ENCODE measurements at regions not wholly inside any gene's neighbourhood (a gene's known extent, or its start where the extent isn't known, plus 50 kb on each side); places are given as distances from the start of the nearest gene placed in this dataset.

GRCh38 chr7:12882710-12883109, 195.3 kb downstream of the ARL4A start:
- Histone ChIP-seq H3K36me3 (ENCODE audit: control insufficient read depth, low read length) (no peaks in the 10 kb centered on the region), H3K27me3 (ENCODE audit: control insufficient read depth, low read length) (no peaks in the 10 kb centered on the region), H3K4me3 (ENCODE audit: low read length) (no peak overlapping the region), H3K4me1 (ENCODE audit: control insufficient read depth, low read length) (no peaks in the 10 kb centered on the region), H3F3A (ENCODE audit: control insufficient read depth, insufficient read depth) (no peaks in the 10 kb centered on the region), H3K9me3 (ENCODE audit: control insufficient read depth, insufficient read depth, low read length) (peaks cover 3% of the 10 kb centered on the region; the same call in 1 of the 2 replicates), H4K20me1 (ENCODE audit: control insufficient read depth, insufficient read depth, low read depth, low read length) (no peaks in the 10 kb centered on the region), H3K9me2 (replicated peaks; ENCODE audit: control insufficient read depth, low read length) (peaks cover 5% of the 10 kb centered on the region; the same call in 1 of the 2 replicates), H3K79me2 (ENCODE audit: control insufficient read depth, low read length) (no peaks in the 10 kb centered on the region), H3K4me2 (ENCODE audit: low read length) (no peak overlapping the region), H3K27ac (ENCODE audit: low read depth, low read length) (no peak overlapping the region)
- TF ChIP-seq EZH2phosphoT487 (IDR thresholded peaks at IDR 0.05; ENCODE audit: borderline replicate concordance, low read length) = no peak
- TF ChIP-seq CTCF (IDR thresholded peaks at IDR 0.05; ENCODE audit: low read depth, low read length, poor library complexity, severe bottlenecking) = no peak

GRCh38 chr7:12884033-12884432, 196.6 kb downstream of the ARL4A start:
- Histone ChIP-seq H3K9me2 (replicated peaks; ENCODE audit: control insufficient read depth, low read length) (peaks cover 5% of the 10 kb centered on the region; the same call in 1 of the 2 replicates), H3K4me3 (ENCODE audit: low read length) (no peak overlapping the region), H3K79me2 (ENCODE audit: control insufficient read depth, low read length) (no peaks in the 10 kb centered on the region), H3K4me1 (ENCODE audit: control insufficient read depth, low read length) (no peaks in the 10 kb centered on the region), H3K36me3 (ENCODE audit: control insufficient read depth, low read length) (no peaks in the 10 kb centered on the region), H3K9me3 (ENCODE audit: control insufficient read depth, insufficient read depth, low read length) (peaks cover 3% of the 10 kb centered on the region; the same call in 1 of the 2 replicates), H3F3A (ENCODE audit: control insufficient read depth, insufficient read depth) (no peaks in the 10 kb centered on the region), H3K4me2 (ENCODE audit: low read length) (no peak overlapping the region), H4K20me1 (ENCODE audit: control insufficient read depth, insufficient read depth, low read depth, low read length) (no peaks in the 10 kb centered on the region), H3K27ac (ENCODE audit: low read depth, low read length) (no peak overlapping the region), H3K27me3 (ENCODE audit: control insufficient read depth, low read length) (no peaks in the 10 kb centered on the region)
- no peak for TF ChIP-seq CTCF (IDR thresholded peaks at IDR 0.05; ENCODE audit: low read depth, low read length, poor library complexity, severe bottlenecking)

GRCh38 chr7:12884856-12885440, 197.5 kb downstream of the ARL4A start:
- Histone ChIP-seq H3F3A (ENCODE audit: control insufficient read depth, insufficient read depth) (no peaks in the 10 kb centered on the region), H3K4me1 (ENCODE audit: control insufficient read depth, low read length) (no peaks in the 10 kb centered on the region), H4K20me1 (ENCODE audit: control insufficient read depth, insufficient read depth, low read depth, low read length) (no peaks in the 10 kb centered on the region), H3K9me2 (replicated peaks; ENCODE audit: control insufficient read depth, low read length) (peaks cover 5% of the 10 kb centered on the region; the same call in 1 of the 2 replicates), H3K27ac (ENCODE audit: low read depth, low read length) (no peak overlapping the region), H3K4me2 (ENCODE audit: low read length) (no peak overlapping the region), H3K27me3 (ENCODE audit: control insufficient read depth, low read length) (no peaks in the 10 kb centered on the region), H3K79me2 (ENCODE audit: control insufficient read depth, low read length) (no peaks in the 10 kb centered on the region), H3K4me3 (ENCODE audit: low read length) (no peak overlapping the region), H3K36me3 (ENCODE audit: control insufficient read depth, low read length) (no peaks in the 10 kb centered on the region), H3K9me3 (ENCODE audit: control insufficient read depth, insufficient read depth, low read length) (peaks cover 3% of the 10 kb centered on the region; the same call in 1 of the 2 replicates)
- TF ChIP-seq EZH2phosphoT487 (IDR thresholded peaks at IDR 0.05; ENCODE audit: borderline replicate concordance, low read length) (no peak), CTCF (IDR thresholded peaks at IDR 0.05; ENCODE audit: low read depth, low read length, poor library complexity, severe bottlenecking) (no peak)

All from DOHH2 (cell line).